ENCODE measurements at regions not wholly inside any gene's neighbourhood (a gene's known extent, or its start where the extent isn't known, plus 50 kb on each side); places are given as distances from the start of the nearest gene placed in this dataset.

GRCh38 chr16:73891129-73891542, 405.5 kb upstream of the PSMD7 start:
- H3K14ac ChIP-seq (ENCODE audit: insufficient read length): no peak overlapping the region
- no peak overlapping the region for H4K91ac ChIP-seq (replicated peaks; ENCODE audit: insufficient read length, low read length)
- H2AK5ac ChIP-seq (ENCODE audit: low read depth, low read length): no peak overlapping the region
- no peak overlapping the region for H2BK5ac ChIP-seq (ENCODE audit: low read depth, low read length)
- no peak overlapping the region for H2BK120ac ChIP-seq (replicated peaks; ENCODE audit: low read depth, low read length)
- H3K79me1 ChIP-seq (ENCODE audit: low read depth, low read length): no peaks in the 10 kb centered on the region
- H3K9me3 ChIP-seq (ENCODE audit: insufficient read depth in 2 of 2, low read depth in 1 of 2, low read length in 1 of 2): no peaks in the 10 kb centered on the region
- peak; percentile 69 for FAIRE-seq
- no peak overlapping the region for H4K8ac ChIP-seq (ENCODE audit: extremely low read depth, insufficient read depth, low read length)
- no peak overlapping the region for H2BK12ac ChIP-seq (ENCODE audit: low read depth, low read length)
- no peak overlapping the region for H4K5ac ChIP-seq (ENCODE audit: insufficient read length, low read depth, low read length)
- H3K4me3 ChIP-seq (ENCODE audit: extremely low read depth in 1 of 4, insufficient read depth in 2 of 4, low read depth in 3 of 4, low read length in 4 of 4): peak overlapping the region; percentile 32 to 61 (median 40); a peak in 6 of 8 replicates
- DNase-seq (ENCODE audit: low read depth in 1 of 2, low spot score in 2 of 2): peak; percentile 15 to 49
- no peaks in the 10 kb centered on the region for H3K36me3 ChIP-seq (ENCODE audit: control insufficient read depth in 2 of 4, insufficient read depth in 4 of 4, low read length in 3 of 4)
- H3K4ac ChIP-seq (replicated peaks; ENCODE audit: insufficient read length, low read depth, low read length): no peak overlapping the region
- no peak overlapping the region for H3K23ac ChIP-seq (ENCODE audit: insufficient read length)
- H2BK20ac ChIP-seq (ENCODE audit: low read length): peak overlapping the region; percentile 69; the same call in 1 of the 2 replicates
- peak overlapping the region in 1 of 4 experiments; percentile 47; a peak in 2 of 7 replicates for H3K9ac ChIP-seq (replicated peaks in 1 of 4; ENCODE audit: extremely low read depth in 1 of 4, low read depth in 3 of 4, low read length in 3 of 4)
- H3K27me3 ChIP-seq (replicated peaks in 1 of 4; ENCODE audit: control insufficient read depth in 3 of 4, extremely low read depth in 1 of 4, insufficient read depth in 3 of 4, low read length in 3 of 4): no peaks in the 10 kb centered on the region
- H2BK15ac ChIP-seq (ENCODE audit: low read length): peak overlapping the region; percentile 55; the same call in 1 of the 2 replicates
- H3K23me2 ChIP-seq (ENCODE audit: low read depth, low read length): peaks cover 8% of the 10 kb centered on the region
- H3K79me2 ChIP-seq (ENCODE audit: control insufficient read depth in 1 of 2, insufficient read depth in 2 of 2, low read length in 2 of 2): no peaks in the 10 kb centered on the region
- H3K27ac ChIP-seq (ENCODE audit: low read depth, low read length): no peak overlapping the region
- WGBS, 2 experiments (ENCODE audit: extremely low coverage in 1 of 2, insufficient coverage in 1 of 2, insufficient read length in 1 of 2, insufficient replicate concordance in 2 of 2, low coverage in 1 of 2, low lambda C conversion rate in 2 of 2, missing lambda C conversion rate in 1 of 2): 4% methylated on average over 7 of the region's 7 CpGs; no CpG with 5 or more reads in 1 of the 2 experiments
- peaks cover 0 to 12% (median 5%) of the 10 kb centered on the region in 4 experiments; a peak in 4 of 7 replicates for H3K4me1 ChIP-seq (replicated peaks in 1 of 4; ENCODE audit: control insufficient read depth in 3 of 4, insufficient read depth in 4 of 4, low read length in 3 of 4)
- no peaks in the 10 kb centered on the region for H4K20me1 ChIP-seq (replicated peaks in 1 of 2; ENCODE audit: control insufficient read depth in 1 of 2, insufficient read depth in 2 of 2, low read length in 2 of 2)
- H3K4me2 ChIP-seq (ENCODE audit: insufficient read depth in 1 of 2, low read depth in 2 of 2, low read length in 2 of 2): peak overlapping the region; percentile 71 to 88
- H3K56ac ChIP-seq (replicated peaks; ENCODE audit: insufficient read length, low read depth, low read length): no peak overlapping the region
- CTCF ChIA-PET (ENCODE audit: partially characterized antibody): interaction anchor here (0.6 to 1.9 kb wide), 11 partner anchors 9 to 1240 kb away, joined by 3 to 7 read pairs (median 3); no protein-coding TSS in a partner anchor
- peak overlapping the region; percentile 7 for H2AFZ ChIP-seq (ENCODE audit: low read length)
- no peak overlapping the region; the same call in 1 of the 2 replicates for H3K18ac ChIP-seq (ENCODE audit: extremely low read depth, low read length)
- POLR2A ChIA-PET (ENCODE audit: partially characterized antibody): interaction anchor here (1.2 to 1.6 kb wide), 3 partner anchors 8 to 144 kb away, joined by 3 to 11 read pairs (median 4); no protein-coding TSS in a partner anchor
- TF ChIP-seq RXRA (IDR thresholded peaks at IDR 0.05; ENCODE audit: insufficient read depth, low read depth, low read length) (no peak), BRCA1 (IDR thresholded peaks at IDR 0.05; ENCODE audit: low read depth, low read length) (no peak), JUND (IDR thresholded peaks at IDR 0.05; ENCODE audit: low read length) (no peak), SP4 (IDR thresholded peaks at IDR 0.05; ENCODE audit: low read length) (no peak), JUN (IDR thresholded peaks at IDR 0.05; ENCODE audit: low read depth, low read length) (no peak), CREB1 (IDR thresholded peaks at IDR 0.05) (no peak), MAX (IDR thresholded peaks at IDR 0.05) (peak; percentile 91), FOSL1 (IDR thresholded peaks at IDR 0.05; ENCODE audit: insufficient read depth, low read depth, low read length) (no peak), TAF1 (IDR thresholded peaks at IDR 0.05; ENCODE audit: low read depth, low read length) (no peak), E2F6 (IDR thresholded peaks at IDR 0.05) (peak; percentile 86), USF2 (IDR thresholded peaks at IDR 0.05; ENCODE audit: low read length) (no peak), CTBP2 (IDR thresholded peaks at IDR 0.05; ENCODE audit: borderline replicate concordance, insufficient read depth, insufficient read length, low read length) (no peak), SIX5 (IDR thresholded peaks at IDR 0.05; ENCODE audit: low read depth, low read length) (no peak)

Measured in H1 (cell line).